HG03442 (cell line): ENCODE measurements at regions not wholly inside any gene's neighbourhood (a gene's known extent, or its start where the extent isn't known, plus 50 kb on each side); places are given as distances from the start of the nearest gene placed in this dataset.

Source experiments
- ATAC-seq: cut with Tn5 transposase; IDR thresholded peaks from one replicate; pipeline ENCODE4 v1.9.1; 2021; ENCODE audit warnings: mild to moderate bottlenecking, moderate library complexity; ENCODE audit not compliant: unreplicated experiment

- no peak for ATAC-seq
Measured at GRCh38 chr5:106172681-106173532, 1497.8 kb downstream of the EFNA5 start.

DNA sequence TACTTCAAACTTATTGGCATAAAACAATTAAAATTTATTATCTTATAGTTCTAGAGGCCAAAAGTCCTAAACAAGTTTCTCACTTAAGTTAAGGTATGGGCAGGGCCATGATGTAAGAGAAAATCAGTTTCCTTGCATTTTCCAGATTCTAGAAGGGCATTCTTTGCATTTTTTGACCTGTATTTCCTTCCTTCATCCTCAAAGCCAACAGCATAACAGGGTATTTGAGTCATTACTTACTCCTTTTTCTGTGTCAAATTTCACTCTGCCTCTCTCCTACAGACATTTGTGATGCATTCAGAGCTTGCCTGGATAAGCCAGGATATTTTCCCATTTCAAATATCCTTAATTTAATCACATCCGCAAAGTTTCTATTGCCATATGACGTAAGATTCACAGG lies 1499.0 kb downstream of the EFNA5 start:
- no peak for ATAC-seq

DNA sequence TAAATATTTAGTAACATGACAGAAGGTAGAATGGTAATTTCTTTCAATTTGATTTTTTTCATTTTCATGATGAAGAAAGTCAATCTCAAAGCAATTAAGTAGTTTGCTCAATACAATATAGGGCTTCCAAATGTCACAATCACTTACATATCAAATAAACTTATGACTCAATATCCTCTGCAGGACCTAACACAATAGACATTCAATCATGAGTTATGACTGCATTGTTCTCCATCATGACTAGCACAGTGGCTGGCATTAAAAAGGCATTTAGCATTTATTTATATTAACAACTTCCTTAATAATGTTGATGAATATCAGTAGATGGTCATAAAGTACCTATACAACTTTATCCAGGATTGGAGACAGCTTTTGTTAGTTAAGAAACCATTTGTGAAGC lies 1499.6 kb downstream of the EFNA5 start:
- no peak for ATAC-seq

- ATAC-seq: no peak
Measured at GRCh38 chr5:106167766-106168165, 1503.0 kb downstream of the EFNA5 start.

GRCh38 chr5:106163233-106163632 lies 1507.5 kb downstream of the EFNA5 start:
- no peak for ATAC-seq

GRCh38 chr5:106159616-106160015 lies 1511.1 kb downstream of the EFNA5 start:
- no peak for ATAC-seq

GRCh38 chr5:106154280-106154716 lies 1516.4 kb downstream of the EFNA5 start:
- ATAC-seq: no peak

DNA sequence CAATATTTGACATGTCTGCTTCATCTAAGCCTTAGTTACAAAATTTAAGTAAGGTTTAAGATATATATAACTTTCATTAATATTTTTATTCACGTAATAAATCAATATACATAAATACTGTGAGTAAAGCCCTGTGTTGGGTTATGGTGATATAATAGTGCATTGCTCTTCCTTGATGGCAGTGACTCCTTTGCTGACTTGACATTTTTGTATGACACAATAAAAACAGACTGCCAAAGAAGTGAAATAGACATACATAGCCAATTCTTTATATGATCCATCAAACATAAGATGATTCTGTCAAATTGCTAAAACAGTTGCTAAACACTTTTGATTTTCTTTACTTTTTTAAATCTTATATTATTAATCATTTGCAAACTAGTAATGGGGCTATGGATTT lies 1518.2 kb downstream of the EFNA5 start:
- no peak for ATAC-seq

DNA sequence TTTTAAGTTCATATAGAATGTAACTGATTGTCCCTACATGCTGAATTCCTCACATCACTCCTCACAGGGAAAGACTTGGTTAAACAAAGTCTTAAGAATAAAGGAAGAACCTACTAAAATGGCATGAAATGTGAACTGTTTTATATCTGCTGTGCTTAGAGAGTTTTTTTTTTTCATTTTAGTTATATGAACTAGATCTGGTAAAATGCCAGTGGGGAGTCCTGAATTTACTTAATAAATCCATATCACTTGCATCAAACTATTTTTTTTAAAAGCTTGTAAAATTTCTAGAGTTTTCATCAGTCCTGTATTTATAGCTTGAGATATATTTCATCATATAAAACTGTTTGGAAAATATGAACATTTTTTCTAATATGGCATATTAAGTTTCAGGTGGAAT lies 1528.6 kb downstream of the EFNA5 start:
- ATAC-seq: no peak

DNA sequence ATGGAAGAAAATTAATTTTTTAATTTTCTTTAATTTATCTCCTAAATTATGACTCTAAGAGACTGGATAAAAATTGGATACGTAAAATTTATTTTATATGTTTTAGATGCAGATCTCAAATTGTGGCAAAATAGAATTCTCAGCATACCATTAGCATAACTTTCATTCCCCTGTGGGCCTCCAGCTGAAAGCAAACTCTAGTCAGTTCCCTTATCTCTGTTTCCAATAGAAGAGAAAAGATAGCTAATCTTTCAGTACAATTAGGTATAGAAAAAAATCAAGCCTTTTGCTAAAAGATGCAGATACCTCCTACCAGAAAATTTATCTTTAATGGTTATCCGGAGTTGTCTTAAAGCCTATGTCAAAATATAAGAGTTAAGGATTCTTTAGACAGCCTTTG lies 1530.6 kb downstream of the EFNA5 start:
- ATAC-seq: no peak

DNA sequence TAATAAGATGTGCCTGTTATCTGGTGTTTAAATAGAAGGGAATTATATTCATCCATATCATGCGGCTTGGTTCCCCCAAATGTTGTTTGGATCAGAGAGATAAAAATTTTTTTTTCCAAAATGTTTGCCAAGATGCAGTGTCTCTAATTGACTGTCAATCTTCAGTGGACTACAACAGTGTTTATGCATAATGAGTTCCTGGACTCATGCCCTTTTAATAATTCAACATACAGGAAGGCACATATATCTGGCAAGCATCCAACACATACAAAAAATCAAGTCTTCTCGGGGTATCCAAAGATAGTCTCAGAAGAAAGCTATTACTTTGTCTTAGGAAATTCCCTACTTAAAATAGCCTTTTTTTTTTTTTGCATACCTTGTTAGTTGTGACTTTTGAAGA lies 1534.7 kb downstream of the EFNA5 start:
- no peak for ATAC-seq

DNA sequence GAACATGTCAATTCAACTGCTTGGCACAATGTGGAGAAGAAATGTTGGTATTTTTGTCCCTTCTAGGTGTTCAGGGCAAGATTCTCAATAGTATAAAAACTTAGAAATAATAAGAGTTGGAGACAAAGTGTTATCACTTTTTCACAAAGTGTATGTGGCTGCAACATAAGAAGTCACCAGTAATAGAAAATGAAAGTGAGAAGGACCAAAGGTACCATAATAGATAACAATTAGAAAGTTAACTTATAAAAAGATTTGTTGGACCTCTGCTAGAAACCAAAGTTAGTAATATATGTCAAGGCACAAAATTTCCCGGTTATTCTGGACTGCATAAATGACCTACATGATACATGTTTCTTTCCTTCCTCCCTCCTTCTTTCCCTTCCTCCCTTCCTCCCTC lies 1535.3 kb downstream of the EFNA5 start:
- no peak for ATAC-seq

GRCh38 chr5:106134549-106134948 lies 1536.2 kb downstream of the EFNA5 start:
- ATAC-seq: no peak

GRCh38 chr5:106127985-106128384 lies 1542.8 kb downstream of the EFNA5 start:
- ATAC-seq: peak; percentile 93

- no peak for ATAC-seq
Measured at GRCh38 chr5:106127341-106127781, 1543.4 kb downstream of the EFNA5 start.

DNA sequence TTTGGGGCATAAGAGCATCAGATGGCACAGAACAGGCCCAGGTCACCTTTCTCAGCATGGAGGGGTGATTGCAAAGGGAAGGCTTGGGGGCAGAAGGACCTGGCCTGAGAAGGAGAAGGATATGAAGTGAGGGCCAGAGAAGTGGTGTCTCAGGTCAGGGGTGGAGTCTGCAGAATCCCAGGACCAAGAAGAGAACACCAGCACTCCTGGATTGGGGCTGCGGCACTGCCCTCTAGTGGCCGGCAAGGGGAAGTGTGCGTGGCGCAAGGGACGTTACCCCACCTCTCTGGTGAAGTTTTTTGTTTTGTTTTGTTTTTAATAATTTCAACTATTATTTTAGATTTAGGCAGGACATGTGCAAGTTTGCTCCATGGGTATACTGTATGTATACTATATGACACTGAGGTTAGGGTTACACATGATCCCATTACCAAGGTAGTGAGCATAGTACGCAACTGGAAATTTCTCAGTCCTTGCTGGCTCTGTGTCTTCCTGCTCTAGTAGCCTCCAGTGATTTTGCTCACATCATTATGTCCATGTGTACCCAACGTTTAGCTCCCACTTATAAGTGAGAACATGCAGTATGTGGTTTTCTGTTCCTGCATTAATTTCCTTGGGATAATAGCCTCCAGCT lies 1548.6 kb downstream of the EFNA5 start:
- peak; percentile 83 for ATAC-seq

DNA sequence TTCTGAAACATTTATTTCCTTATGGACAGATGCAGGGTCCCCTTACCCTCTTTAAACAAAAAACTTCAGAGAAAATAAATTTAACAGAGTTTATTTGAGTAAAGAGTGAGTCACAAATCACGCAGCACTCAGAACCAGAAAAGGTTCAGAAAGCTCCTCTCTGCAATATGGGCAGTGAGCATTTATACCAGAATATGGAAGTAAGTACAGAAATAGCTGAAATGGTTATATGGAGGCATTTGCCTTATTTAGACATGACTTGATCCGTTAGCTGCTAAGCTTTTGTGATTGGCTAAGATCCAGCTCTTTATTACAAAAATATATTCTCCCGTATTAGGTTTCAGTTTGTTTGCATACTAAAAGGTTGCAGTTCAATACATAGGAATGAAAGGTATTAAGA lies 1554.1 kb downstream of the EFNA5 start:
- no peak for ATAC-seq

- ATAC-seq: no peak
Measured at GRCh38 chr5:106113922-106114321, 1556.8 kb downstream of the EFNA5 start.

GRCh38 chr5:106106384-106106783 lies 1564.4 kb downstream of the EFNA5 start:
- ATAC-seq: no peak

DNA sequence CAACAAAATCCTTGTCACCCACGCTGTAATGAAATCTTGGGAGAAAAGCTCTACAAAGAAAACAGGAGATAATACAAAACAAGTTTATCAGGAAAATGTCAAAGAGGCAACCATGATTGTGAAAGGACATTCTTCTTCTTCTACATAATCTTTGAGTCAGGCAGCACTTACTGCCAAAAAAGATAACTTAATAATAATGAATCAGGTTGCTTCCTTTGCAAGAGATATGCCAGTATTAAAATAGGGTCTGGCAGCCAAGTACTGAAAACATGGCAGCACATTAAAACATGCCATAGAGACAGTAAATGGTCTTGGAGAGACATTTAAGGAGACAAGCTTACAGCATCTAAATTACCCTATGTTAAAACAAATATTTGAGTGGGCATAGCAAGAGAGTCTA lies 1573.4 kb downstream of the EFNA5 start:
- no peak for ATAC-seq

DNA sequence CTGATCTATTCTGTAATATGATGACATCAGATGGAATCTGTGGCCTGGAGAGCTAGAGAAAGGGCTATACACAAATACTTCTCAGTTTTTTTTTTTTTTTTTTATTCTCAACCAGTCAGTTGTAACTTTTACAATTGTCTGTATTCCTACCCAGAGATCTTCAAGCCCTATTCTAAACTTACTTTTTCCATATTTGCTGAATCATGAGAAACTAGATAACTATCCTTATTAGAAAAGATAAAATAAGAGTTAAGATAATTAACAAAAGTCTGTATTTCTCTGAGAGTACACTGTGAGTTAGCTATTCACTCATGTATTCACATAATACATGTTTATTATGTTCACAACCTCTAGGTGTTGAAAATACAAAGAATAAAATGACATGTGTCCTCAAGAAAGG lies 1575.9 kb downstream of the EFNA5 start:
- no peak for ATAC-seq

DNA sequence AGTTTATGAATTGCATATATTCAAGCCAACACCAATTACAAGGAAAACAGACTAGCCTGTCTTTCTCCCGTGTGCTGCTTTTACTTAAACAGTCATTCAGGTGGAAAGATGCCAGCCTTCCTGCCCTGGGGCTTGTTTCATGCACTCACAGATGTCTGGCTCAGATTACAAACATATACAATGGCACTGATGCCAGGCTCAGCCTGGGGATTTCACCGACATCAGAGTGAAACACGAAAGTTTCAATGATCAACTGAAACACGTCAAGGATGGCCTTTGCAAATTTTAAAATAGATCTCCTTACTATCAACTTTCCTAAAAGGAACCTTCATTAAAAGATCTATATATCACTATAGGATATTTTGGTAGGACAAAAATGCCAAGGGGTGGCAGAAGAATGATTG lies 1576.5 kb downstream of the EFNA5 start:
- ATAC-seq: no peak
